ENCODE measurements at regions not wholly inside any gene's neighbourhood (a gene's known extent, or its start where the extent isn't known, plus 50 kb on each side); places are given as distances from the start of the nearest gene placed in this dataset.

DNA sequence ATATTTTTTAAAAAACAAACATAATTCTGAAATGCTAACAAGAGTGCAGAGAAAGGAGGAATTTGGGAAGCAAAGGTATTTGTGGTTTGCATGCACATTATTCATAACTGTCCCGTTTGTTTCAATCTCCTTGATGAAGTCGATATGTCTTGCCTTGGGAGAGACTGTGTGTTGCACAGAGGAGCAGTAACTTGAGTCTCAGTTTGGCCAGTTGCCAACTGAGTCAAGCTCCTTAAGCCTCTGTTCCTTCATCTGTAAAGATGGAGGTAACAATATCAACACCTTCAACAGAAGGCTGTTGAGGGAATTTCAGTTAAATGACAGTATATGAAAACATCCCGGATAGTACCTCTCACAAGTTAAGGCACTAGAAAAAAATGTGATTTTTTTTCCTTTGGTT is 226.2 kb downstream of the ASXL3 start:
- ChIA-PET CTCF (no interaction called here), POLR2A (no interaction called here)
- no peak overlapping the region for H3K4me3 Mint-ChIP-seq
- Histone ChIP-seq H3K27me3 (ENCODE audit: insufficient read depth, low read length, poor library complexity, severe bottlenecking) (no peaks in the 10 kb centered on the region), H3K36me3 (ENCODE audit: insufficient read depth, low read length) (no peaks in the 10 kb centered on the region), H3K27ac (ENCODE audit: low read depth, low read length) (no peak overlapping the region), H3K9me3 (ENCODE audit: low read length) (no peaks in the 10 kb centered on the region), H3K4me1 (ENCODE audit: insufficient read depth, low read length) (no peaks in the 10 kb centered on the region), H3K4me3 (ENCODE audit: low read length) (no peak overlapping the region)
- H3K4me1 Mint-ChIP-seq, result no peaks in the 10 kb centered on the region
- no peak for DNase-seq
- no peak overlapping the region for H3K27ac Mint-ChIP-seq
- no peaks in the 10 kb centered on the region for H3K27me3 Mint-ChIP-seq
- H3K9me3 Mint-ChIP-seq, result peaks cover 2 to 38% (median 4%) of the 10 kb centered on the region in 5 donors
- H3K36me3 Mint-ChIP-seq, result no peaks in the 10 kb centered on the region

DNA sequence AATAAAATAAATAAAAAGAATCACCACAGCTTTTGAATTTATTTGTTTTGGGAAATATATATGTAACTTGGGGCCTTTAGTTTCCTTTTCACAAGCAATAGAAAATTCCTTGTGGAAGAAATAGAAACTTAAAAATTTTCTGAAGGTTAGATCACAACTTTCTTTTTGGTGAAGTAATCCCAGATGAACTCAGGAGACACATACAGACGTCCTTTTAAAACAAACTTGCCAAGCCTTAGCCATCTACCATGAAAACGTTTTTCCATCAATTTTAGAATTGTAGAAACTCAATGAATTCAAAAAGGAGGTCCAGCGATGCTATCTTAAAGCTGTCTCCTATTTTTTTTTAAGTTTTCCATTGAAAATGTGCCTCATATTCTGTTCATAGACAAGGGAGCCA is 225.6 kb downstream of the ASXL3 start:
- H3K9me3 Mint-ChIP-seq, result peaks cover 2 to 38% (median 4%) of the 10 kb centered on the region in 5 donors
- H3K36me3 Mint-ChIP-seq, result no peaks in the 10 kb centered on the region
- Histone ChIP-seq H3K27ac (ENCODE audit: low read depth, low read length) (no peak overlapping the region), H3K4me1 (ENCODE audit: insufficient read depth, low read length) (no peaks in the 10 kb centered on the region), H3K27me3 (ENCODE audit: insufficient read depth, low read length, poor library complexity, severe bottlenecking) (no peaks in the 10 kb centered on the region), H3K9me3 (ENCODE audit: low read length) (no peaks in the 10 kb centered on the region), H3K4me3 (ENCODE audit: low read length) (no peak overlapping the region), H3K36me3 (ENCODE audit: insufficient read depth, low read length) (no peaks in the 10 kb centered on the region)
- H3K4me1 Mint-ChIP-seq, result no peaks in the 10 kb centered on the region
- no peak for DNase-seq
- H3K27me3 Mint-ChIP-seq, result no peaks in the 10 kb centered on the region
- ChIA-PET POLR2A (no interaction called here), CTCF (no interaction called here)
- no peak overlapping the region for H3K4me3 Mint-ChIP-seq
- H3K27ac Mint-ChIP-seq, result no peak overlapping the region

DNA sequence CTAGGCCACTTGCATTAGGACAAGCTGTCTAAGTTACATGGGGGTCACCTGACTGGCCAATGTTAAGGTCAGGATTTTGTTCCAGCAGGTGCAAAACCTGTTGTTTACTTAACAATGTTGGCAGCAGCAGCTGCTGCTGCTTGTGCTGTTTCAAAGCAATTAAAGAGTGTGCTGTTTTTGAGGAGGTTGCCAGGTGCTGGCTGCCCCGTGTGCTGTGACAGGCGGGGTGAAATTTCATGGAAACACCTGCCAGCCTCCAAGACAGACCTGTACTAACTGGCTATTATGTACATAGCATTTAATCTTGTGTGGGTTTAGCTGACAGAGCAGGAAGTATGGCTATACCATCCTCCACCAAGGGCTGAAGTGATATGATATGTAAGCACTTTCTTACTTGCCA is 224.9 kb downstream of the ASXL3 start:
- POLR2A ChIA-PET, result no interaction called here
- no peaks in the 10 kb centered on the region for H3K36me3 Mint-ChIP-seq
- Histone ChIP-seq H3K9me3 (ENCODE audit: low read length) (no peaks in the 10 kb centered on the region), H3K27me3 (ENCODE audit: insufficient read depth, low read length, poor library complexity, severe bottlenecking) (no peaks in the 10 kb centered on the region), H3K4me3 (ENCODE audit: low read length) (no peak overlapping the region), H3K27ac (ENCODE audit: low read depth, low read length) (no peak overlapping the region), H3K36me3 (ENCODE audit: insufficient read depth, low read length) (no peaks in the 10 kb centered on the region), H3K4me1 (ENCODE audit: insufficient read depth, low read length) (no peaks in the 10 kb centered on the region)
- H3K27ac Mint-ChIP-seq, result peak overlapping the region in 1 of 8 donors; percentile 54
- CTCF ChIA-PET, result interaction anchor here (0.5 kb wide), 1 partner anchor 619 kb away, joined by 3 read pairs; no protein-coding TSS in a partner anchor
- H3K9me3 Mint-ChIP-seq, result peaks cover 2 to 36% (median 4%) of the 10 kb centered on the region in 5 donors
- H3K4me3 Mint-ChIP-seq, result no peak overlapping the region
- no peak for DNase-seq
- no peaks in the 10 kb centered on the region for H3K27me3 Mint-ChIP-seq
- H3K4me1 Mint-ChIP-seq, result no peaks in the 10 kb centered on the region
